ENCODE measurements at regions not wholly inside any gene's neighbourhood (a gene's known extent, or its start where the extent isn't known, plus 50 kb on each side); places are given as distances from the start of the nearest gene placed in this dataset.

GRCh38 chr13:34344816-34345215 is 526.9 kb downstream of the RFC3 start:
- Histone ChIP-seq H3K9ac (ENCODE audit: extremely low read depth, insufficient read length, low read length) (no peak overlapping the region), H2AK5ac (ENCODE audit: insufficient read length, low read length) (no peak overlapping the region), H3K4me1 (ENCODE audit: insufficient read depth, low read length) (0 out of 2 replicates have a peak, but pooled peaks cover 8% of the 10 kb centered on the region), H2BK5ac (ENCODE audit: insufficient read length, low read length) (no peak overlapping the region), H3K14ac (ENCODE audit: insufficient read depth, low read length) (no peak overlapping the region), H4K5ac (ENCODE audit: insufficient read length, low read depth, low read length) (no peak overlapping the region), H3K79me1 (ENCODE audit: insufficient read depth, low read depth, low read length, poor library complexity, severe bottlenecking) (no peaks in the 10 kb centered on the region), H3K9me3 (ENCODE audit: control insufficient read depth, low read depth, low read length) (no peaks in the 10 kb centered on the region), H4K20me1 (ENCODE audit: control insufficient read depth, insufficient read depth, insufficient read length) (no peaks in the 10 kb centered on the region), H3K27ac (ENCODE audit: insufficient read length, low read depth, low read length) (no peak overlapping the region), H4K91ac (ENCODE audit: insufficient read length, low read depth, low read length) (no peak overlapping the region), H2BK12ac (ENCODE audit: insufficient read length, low read depth, low read length) (no peak overlapping the region), H3K4me2 (ENCODE audit: insufficient read depth, insufficient read length, low read length) (no peak overlapping the region), H3K27me3 (ENCODE audit: insufficient read depth, low read length) (no peaks in the 10 kb centered on the region), H3K18ac (ENCODE audit: insufficient read length, low read depth, low read length) (no peak overlapping the region), H3K23me2 (ENCODE audit: insufficient read length, low read depth, low read length, poor library complexity, severe bottlenecking) (no peaks in the 10 kb centered on the region), H3K79me2 (ENCODE audit: insufficient read depth, low read length) (no peaks in the 10 kb centered on the region), H2BK15ac (ENCODE audit: low read depth, low read length) (no peak overlapping the region), H2BK20ac (ENCODE audit: low read depth, low read length, poor library complexity, severe bottlenecking) (no peak overlapping the region), H3K56ac (ENCODE audit: insufficient read length, low read depth, low read length) (no peak overlapping the region), H2BK120ac (ENCODE audit: low read depth, low read length, poor library complexity, severe bottlenecking) (no peak overlapping the region), H2AFZ (ENCODE audit: low read length) (no peak overlapping the region), H3K23ac (ENCODE audit: insufficient read length, low read depth, low read length) (no peak overlapping the region), H3K4ac (ENCODE audit: low read depth, low read length) (no peak overlapping the region), H3T11ph (ENCODE audit: low read length) (no peak overlapping the region), H4K8ac (replicated peaks; ENCODE audit: insufficient read length, low read depth, low read length) (no peak overlapping the region)
- H3K36me3 Mint-ChIP-seq (ENCODE audit: insufficient read depth in 1 of 3, low read depth in 3 of 3) = no peaks in the 10 kb centered on the region
- TF ChIP-seq CTCF (conservative IDR thresholded peaks at IDR 0.05) = no peak
- no CpG with 5 or more reads among the region's 4 CpGs for WGBS (ENCODE audit: extremely low coverage, insufficient read length, low lambda C conversion rate)
- no peaks in the 10 kb centered on the region for H3K27me3 Mint-ChIP-seq (ENCODE audit: low read depth)
- peaks cover 5 to 13% of the 10 kb centered on the region in 2 experiments for H3K4me1 Mint-ChIP-seq
- no peaks in the 10 kb centered on the region for H3K9me3 Mint-ChIP-seq
- no peak overlapping the region for H3K4me3 Mint-ChIP-seq
- no peak overlapping the region for H3K27ac Mint-ChIP-seq
- DNase-seq = no peak

All from H9 (cell line).